Stomach (tissue), 4 donors: ENCODE measurements at regions not wholly inside any gene's neighbourhood (a gene's known extent, or its start where the extent isn't known, plus 50 kb on each side); places are given as distances from the start of the nearest gene placed in this dataset.

Experiments used
- EP300 ChIP-seq: sonication (generic); formaldehyde crosslinking; IDR thresholded peaks from one replicate; pipeline ENCODE4 v1.6.1; 2017; ENCODE audit warnings: antibody characterized with exemption
- POLR2A ChIP-seq, 4 donors: fragments of 450-650 bp; IDR thresholded peaks; one replicate each; pipeline ENCODE4 v1.6.1; 2016; ENCODE audit warnings: antibody characterized with exemption in 4 of 4, control low read depth in 2 of 4, mild to moderate bottlenecking in 1 of 4, moderate library complexity in 1 of 4
- POLR2AphosphoS5 ChIP-seq, 3 donors: sonication (generic); formaldehyde crosslinking; IDR thresholded peaks; one replicate each; pipeline ENCODE4 v1.6.1; 2016; ENCODE audit warnings: antibody characterized with exemption in 3 of 3
- TF ChIP-seq, protein P1 (sequence below), 7 experiments: fragments of 450-650 bp in 4 of 7; fragments of 200-600 bp in 3 of 7; sonication (generic) in 3 of 7; IDR thresholded peaks; one replicate each; pipeline ENCODE4 v1.5.1; 2016 to 2019; ENCODE audit warnings: antibody characterized with exemption in 7 of 7, control low read depth in 2 of 7, mild to moderate bottlenecking in 1 of 7

DNA sequence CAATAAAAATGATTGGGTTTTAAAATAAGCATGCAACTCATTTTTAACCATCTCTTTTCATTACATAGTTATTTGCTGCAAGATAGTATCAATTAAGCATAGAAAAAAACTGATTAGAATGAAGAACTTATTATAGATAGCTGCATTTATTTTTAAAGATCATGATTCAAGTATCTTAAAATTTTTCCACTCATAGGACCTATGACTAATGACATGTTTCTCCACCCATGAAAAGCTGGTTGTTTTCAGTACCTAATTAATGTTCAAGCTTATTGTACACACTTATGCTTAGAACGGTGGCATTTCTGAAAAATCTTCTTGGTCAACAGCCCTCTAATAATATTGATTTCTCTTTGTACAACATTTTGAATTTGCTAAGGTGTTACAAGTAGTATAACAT lies 193.5 kb upstream of the PITX2 start:
- TF ChIP-seq, protein P1, sequence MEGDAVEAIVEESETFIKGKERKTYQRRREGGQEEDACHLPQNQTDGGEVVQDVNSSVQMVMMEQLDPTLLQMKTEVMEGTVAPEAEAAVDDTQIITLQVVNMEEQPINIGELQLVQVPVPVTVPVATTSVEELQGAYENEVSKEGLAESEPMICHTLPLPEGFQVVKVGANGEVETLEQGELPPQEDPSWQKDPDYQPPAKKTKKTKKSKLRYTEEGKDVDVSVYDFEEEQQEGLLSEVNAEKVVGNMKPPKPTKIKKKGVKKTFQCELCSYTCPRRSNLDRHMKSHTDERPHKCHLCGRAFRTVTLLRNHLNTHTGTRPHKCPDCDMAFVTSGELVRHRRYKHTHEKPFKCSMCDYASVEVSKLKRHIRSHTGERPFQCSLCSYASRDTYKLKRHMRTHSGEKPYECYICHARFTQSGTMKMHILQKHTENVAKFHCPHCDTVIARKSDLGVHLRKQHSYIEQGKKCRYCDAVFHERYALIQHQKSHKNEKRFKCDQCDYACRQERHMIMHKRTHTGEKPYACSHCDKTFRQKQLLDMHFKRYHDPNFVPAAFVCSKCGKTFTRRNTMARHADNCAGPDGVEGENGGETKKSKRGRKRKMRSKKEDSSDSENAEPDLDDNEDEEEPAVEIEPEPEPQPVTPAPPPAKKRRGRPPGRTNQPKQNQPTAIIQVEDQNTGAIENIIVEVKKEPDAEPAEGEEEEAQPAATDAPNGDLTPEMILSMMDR (IDR thresholded peaks at IDR 0.05) = no peak
- TF ChIP-seq POLR2A (IDR thresholded peaks at IDR 0.05) = no peak
- TF ChIP-seq EP300 = no peak
- no peak for TF ChIP-seq POLR2AphosphoS5 (IDR thresholded peaks at IDR 0.05)
